IPS-NIHi7 (cell line): ENCODE measurements at regions not wholly inside any gene's neighbourhood (a gene's known extent, or its start where the extent isn't known, plus 50 kb on each side); places are given as distances from the start of the nearest gene placed in this dataset.

Source experiments
- DNase-seq: peaks from one replicate; pipeline ENCODE4 v3.0.0; 2012; ENCODE audit warnings: mixed read lengths; ENCODE audit errors: extremely low spot score

DNA sequence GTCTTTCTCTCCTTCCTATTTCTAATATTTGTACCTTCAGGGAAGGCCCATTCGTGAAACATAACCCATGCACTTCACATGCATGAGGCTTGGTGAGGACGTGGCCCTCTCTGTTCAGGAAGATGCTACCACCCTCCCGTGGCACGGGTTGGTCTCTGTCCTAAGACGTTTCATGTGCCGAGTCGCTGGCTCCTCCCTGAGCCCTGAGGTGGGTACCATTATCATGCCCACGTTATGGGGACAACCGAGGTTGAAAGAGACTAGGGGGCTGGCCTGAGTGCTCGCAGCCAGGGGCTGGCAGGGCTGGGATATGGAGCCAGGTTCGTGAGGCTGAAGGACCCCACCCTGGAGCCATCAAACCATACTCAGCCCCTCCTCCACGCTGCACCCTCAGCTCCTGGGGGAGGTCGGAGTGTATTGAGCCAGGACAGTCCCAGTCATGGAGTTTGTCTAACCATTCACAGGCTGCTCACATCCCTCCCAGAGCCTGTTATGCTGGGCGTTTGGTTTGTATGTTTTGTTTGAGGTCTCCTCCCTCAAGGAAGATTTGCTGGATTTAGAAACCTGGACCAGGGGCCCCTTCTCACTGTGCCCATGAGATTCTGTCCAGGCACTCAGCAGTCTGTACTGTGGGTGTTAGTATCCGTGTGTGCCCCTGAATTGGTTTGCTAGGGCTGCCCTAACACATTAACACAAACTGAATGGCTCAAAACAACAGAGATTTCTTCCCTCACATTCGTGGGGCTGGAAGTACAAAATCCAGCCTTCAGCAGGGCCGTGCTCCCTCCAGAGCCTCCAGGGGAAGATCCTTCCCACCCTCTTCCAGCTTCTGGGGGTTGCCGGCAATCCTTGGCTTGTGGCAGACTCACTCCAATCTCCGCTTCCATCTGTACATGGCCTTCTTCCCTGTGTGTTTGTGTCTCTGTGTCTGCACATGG lies 88.3 kb downstream of the ANKRD60 start:
- no peak for DNase-seq

DNA sequence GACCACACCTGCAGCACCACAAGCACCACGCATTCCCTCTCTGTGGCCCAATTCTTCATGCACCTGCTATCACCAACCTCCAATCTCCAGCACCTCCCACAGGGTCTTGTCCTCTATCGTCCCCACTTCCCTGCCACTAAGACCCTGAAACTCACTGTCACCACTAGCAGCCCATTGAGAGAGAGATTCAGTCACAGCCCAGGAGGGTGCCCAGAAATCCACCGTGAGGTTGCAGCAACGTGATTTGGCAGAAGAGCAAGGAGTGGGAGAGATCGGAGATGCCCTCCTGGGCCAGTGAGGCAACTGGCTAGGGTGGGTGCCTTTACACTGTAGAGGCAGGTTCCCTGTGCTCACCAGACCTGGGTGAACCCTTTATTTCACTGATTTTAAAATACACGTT lies 90.1 kb downstream of the ANKRD60 start:
- no peak for DNase-seq

DNA sequence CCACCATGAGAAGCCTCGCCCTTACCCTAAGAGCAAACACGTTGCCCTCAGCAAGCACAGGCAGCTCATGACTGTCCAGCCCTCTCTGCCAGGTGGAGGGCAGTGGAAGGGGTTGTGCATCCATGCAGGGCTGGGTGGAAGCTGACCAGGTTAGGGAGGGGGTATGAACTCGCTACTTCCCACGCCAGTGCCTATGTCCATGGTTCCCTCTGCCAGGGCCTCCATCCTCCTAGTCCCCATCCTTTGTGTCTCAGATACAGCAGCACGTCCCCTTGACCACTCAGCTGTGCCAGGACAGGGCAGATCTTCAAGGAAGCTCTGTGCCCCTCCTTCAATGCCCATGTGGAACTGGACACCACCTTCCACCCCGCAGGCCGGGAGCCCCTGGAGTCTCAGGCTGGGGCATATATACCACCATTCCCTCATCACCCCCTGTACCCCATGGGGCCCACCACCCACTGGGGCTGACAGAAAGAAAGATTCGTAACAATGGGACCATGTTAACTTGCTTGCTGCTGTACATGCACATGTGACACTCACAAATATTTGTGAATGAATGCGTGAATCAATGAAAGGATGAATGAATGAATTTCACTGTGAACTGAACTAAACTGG lies 90.7 kb downstream of the ANKRD60 start:
- DNase-seq = no peak

DNA sequence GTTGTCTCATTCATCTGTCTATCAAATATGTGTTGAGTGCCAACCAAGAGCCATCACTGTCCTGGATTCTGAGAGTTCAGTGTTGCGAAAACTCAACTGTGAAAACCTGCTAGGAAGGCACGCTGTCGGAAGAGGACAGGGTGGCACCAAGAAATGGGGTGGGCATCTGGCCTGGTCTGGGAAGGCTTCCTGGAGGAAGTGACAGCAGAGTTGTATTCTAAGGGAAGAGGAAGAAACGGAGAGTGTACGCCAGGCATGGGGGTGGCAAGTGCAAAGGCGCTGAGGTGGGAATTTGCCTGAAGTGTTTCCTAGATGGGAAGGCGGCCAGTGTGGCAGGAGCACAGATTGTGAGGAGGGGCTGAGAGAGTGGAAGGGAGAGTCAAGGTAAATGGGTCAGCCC lies 91.2 kb downstream of the ANKRD60 start:
- DNase-seq = no peak

DNA sequence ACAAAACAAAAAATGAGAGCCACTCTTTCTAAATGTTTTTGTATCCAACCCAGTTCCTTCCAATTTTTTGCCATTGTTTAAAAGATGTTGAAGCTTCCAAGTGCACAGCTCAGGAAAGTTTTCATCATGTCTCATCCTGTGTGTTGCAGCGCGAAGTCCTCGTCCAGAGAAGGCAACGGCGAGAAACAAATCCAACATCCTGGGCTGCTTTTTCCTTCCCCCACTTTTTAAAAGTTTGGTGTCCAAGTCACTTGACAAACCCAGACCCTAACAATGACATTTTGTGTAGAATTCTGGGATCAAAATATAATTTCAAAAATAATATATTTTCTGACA lies 92.3 kb downstream of the ANKRD60 start:
- DNase-seq = no peak

DNA sequence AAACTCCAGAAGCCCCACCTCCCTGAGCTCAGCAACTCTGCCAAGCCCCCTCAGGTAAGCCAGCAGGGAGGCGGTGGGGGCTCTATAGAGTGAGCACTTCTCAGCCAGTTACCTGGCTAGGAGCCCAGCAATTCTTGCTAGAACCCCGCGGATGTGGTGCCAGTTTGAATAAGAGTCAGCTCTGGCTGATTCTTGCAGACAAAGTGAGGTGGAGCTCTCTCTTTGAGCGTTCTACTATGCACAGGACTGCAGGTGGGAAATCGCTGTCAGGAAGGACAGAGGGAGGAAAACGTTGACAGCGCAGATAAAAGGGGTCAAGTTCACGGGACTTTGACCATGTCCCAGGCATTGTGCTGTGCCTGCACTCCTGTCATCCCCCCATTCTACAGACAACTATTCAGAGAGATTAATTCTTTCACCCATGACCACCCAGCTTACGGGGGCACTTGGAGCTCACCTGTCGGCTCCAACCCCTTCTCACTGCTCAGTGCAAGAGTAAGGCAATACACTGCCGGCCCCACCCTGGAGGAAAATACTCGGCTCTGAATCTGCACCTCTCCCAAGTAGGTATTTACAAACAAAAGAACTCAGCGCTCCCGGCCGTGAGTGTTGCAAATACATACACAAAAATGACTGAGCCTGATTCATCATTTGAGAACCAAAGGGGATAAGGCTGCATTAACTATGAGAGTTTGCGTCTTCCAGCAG lies 92.9 kb downstream of the ANKRD60 start:
- peak; percentile 27 for DNase-seq

DNA sequence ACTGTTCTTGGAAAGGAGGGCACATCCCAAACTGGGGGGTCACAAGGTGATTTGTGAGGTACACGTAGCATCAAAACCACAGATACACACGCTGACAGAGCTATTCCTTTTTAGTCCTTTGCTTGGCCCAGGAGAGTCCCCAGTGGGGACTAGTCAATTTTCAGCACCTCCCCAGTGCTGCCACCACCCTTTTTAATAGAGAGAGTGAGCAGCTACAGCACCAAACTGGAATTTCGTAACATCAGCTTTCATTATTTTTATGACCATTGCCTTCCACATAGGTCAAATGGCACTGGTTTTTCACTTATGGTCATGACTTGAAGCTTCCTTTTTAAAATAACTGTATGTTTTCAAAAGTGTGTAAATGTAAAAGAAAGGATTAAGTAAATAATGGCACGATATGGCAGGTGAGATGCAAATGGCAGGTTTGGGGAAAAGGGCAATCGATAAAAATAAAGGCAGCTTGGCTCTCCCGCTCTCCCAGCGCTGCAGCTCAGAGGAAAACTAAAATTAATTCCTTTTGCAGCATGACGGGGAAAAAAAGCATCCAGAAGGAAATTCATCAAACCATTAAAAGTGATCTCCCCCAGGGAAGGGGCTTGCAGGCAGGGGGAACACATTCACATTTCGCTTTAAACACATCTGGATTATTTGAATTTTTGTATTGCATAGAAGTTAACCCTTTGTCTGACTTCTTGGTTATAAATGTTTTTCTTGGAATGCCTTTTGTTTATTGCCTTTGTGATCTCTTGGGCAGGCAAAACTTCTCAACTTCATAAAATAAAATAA lies 95.2 kb downstream of the ANKRD60 start:
- peak; percentile 7 for DNase-seq

DNA sequence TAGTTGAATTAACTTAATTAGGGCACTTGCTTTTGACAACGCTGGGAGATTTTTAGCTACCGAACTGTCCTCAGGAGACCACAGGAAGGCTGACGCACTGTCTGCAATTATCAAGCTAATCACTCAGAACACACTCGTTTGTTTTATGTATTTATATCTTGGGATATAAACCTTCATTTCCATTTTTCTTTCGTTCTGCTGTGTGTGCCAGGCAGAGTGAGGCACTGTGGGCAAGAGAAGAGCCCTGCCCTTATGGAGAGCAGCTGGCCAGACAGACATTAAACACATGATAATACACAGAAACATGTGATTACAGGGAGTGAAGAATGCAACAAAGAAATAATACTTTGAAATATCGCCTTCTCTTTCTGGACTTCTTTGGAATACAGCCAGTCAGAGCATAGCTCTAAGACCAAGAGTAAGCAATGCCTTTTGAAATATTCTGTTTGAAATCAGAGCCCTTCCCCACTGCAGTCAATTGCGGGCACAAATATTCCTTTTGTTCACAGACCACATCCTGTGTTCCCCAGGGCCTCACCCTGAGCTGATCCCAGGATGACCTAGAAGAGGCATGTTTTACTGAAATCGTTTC lies 96.8 kb downstream of the ANKRD60 start:
- DNase-seq = no peak

DNA sequence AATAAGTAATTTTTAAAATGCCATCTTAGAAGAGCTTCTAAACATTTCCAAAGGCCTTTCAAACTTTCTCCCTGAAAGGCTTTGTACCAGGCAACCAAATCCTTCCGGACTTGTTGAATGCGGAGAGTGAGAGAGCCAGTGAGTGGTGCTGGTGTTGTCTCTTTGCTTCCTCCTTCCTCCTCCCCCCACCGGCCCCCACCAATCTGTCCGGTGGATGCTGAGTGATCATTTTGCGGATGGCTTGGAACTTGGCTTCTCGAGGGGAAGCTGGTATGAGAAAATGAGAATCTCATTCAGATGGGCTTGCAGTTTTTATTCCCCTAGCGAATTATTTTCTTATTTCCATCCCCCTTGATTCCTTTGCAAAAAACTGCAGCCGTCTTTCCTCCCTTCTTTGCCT lies 97.3 kb downstream of the ANKRD60 start:
- no peak for DNase-seq

DNA sequence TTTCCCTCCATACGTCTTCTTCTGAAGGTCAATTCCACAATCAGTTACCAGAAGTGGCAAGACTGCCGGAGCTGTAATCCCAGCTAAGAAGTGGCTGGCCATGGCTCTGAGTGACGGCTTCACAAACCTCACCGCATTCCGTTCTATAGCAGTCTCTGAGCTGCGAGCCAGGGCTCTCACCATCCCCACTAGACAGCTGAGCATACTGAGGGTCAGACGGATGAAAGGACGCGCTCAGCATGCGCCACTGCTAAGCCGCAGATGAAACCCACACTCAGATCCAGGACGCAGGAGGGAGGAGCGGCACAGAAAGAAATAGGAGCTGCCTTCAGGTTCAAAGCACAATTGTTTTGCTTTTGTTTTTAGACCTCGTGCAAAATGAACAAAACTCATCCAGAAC lies 97.9 kb downstream of the ANKRD60 start:
- DNase-seq = no peak

DNA sequence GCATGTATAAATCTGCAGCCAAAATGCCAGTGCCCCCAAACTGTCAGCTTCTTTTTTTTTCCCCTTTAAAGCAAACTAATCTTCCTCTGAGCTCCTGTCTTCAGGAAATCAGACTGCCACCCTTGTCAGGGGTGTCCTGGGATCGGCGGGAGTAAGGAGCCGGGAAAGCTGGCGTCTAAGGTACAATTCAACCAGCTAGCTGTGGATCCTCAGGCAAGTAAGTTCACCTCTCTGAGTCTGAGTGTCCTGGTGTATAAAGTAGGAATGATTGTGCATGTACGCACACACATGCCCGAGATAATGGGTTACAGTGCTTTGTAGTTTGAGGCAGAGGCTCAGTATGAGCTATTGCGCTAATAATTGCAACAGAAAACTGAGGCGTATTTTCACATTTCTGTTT lies 98.3 kb downstream of the ANKRD60 start:
- DNase-seq = no peak

DNA sequence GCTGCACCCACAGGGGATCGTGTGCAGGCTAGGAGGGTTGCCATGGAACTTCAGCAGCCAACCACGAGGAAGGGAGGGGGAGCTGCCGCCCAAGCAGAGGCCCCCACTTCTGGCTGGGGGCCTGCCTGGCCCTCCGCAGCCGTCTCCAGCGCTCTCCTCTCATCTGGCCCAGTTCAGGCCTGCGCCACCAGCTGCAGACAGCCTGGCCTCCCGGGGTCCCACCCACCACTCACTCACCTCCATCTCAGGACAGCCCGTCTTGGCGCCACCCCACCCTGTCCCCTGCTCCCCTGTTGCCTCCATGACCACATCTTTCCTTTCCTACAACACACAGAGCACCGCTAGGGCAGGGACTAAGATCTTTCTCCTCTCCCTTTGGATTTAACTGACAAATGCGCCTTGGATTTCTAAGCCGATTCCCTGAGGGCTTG lies 98.7 kb downstream of the ANKRD60 start:
- no peak for DNase-seq

DNA sequence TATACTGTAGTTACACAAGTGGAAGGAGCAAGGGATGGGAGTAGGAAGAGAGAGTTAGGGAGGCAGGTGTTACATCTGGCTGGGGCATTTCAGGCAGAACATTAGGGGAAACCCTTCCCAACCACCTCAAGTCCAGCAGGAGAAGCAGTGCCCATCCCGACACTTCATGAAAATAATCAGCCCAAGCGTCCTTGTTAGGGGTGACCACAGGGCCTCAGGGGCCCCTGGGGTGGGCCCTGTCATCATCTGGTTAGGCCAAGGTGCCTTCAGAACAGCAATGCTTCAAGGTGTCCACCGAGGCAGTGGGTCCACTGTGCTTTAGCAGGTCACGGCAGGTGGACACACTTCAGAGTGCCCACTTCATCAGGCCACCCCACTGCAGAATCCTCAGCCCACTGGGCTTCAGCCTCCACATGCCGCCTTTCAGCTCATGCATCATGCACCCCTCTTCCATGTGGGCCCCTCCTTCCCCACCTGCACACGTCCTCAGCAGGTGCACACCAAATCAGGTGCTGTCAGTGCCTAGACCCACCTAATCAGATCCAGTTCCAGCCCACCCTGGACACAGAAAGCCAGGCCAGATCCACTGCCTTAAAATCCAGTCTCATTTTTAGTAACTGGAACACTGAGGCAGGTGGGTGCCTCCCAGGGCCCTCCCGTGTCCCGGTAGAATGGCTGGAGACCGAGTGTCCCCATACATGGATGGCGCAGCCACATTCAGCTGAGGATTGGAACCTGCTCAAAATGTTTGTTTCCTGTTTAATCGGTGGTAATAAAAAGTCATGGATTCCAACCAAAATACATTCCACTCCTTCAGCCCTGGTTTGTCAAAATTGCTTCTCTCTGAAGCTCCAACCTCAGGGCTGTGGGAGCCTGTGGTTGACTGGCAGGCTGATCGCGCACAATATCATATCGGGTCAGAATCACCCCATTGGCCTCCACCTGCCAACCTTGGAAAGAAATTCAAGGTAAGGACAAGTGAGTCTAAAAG lies 99.5 kb downstream of the ANKRD60 start:
- no peak for DNase-seq

DNA sequence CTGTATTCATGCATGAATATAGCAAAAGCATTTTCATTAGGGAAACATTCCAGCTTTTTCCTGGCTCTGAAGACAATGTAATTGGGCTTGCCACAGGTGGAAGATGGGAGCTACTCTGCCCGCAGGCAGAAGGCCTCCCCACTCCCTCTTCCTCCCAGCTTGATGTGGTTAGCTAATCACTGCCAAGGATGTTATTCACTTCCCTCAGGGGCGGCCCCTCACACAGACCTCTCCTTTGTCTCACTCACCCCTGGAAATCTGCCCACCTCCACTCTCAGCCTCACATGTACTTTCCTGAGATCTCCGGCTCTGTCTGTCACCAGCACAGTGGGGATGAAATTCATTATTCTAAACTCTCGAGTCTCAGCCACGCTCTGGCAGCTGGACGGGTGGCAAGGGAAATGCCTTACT lies 100.7 kb downstream of the ANKRD60 start:
- DNase-seq = no peak

DNA sequence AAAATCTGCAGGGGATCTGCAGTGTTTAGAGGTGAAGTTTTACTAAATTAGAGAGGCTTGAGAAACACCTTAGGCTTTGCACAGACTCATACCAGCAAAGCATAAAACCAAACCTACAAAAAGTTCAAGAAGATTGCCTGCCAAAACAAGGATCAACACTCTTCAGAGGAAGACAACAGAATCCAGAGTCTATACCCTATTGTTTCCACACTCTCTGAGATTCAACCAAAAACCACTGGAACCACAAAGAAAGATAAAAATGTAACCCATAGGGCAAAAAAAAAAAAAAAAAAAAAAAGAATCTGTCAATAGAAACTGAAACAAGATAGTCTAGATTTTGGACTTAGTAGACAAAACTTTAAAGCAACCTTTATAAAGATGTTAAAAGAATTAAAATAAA lies 102.7 kb downstream of the ANKRD60 start:
- no peak for DNase-seq

DNA sequence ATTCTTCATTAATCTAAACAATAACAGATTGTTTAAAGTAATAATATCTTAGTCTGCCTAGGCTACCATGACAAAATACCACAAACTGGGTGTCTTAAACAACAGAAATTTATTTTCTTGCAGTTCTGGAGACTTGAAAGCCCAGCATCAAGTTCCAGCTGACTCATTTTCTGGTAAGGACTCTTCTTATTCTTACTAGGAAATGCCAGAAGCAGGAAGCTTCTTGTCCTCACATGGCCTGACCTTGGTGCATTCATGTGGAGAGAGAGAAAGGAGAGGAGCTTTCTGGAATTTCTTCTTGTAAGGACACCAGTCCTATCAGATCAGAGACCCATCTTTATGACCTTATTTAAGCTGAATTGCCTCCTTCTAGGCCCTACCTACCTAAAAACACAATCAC lies 110.5 kb downstream of the ANKRD60 start:
- DNase-seq = no peak

DNA sequence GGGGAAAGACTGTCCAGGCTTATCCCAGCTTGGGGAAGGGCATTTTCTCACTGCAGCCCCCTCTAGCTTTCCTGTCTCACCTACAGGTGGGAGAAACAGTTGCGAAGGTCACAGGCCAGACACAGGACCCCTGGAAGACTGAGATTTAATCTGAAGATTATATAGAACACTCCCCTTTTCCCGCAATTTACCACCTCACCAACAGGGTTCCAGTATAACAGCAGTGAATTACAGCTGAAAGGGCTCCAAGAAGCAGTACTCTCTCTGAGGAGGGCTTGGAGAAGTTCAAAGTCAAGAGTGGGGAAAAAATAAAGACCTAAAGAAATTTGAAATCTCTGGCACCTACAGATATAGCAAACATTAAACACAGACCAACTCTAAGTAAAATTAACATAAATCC lies 111.9 kb downstream of the ANKRD60 start:
- DNase-seq = no peak

DNA sequence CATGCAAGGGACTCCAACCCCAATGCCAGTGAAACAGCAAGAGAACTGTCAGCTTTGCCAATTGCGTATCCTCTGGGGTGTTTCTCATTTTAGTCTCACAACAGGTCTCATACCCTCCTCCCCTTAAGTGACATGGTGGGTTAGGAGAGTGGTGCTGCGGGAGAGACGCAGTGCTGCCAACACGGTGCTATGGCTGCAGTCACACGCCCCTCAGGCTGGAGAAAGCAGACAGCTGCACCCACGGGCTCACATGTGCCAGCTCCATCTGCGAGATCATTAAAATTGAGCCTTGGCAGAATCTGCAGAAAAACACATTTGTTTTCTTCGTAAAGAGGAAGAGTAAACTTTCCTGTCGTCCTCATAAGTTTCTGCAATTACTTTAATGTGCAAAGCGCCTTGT lies 114.7 kb downstream of the ANKRD60 start:
- DNase-seq = no peak

DNA sequence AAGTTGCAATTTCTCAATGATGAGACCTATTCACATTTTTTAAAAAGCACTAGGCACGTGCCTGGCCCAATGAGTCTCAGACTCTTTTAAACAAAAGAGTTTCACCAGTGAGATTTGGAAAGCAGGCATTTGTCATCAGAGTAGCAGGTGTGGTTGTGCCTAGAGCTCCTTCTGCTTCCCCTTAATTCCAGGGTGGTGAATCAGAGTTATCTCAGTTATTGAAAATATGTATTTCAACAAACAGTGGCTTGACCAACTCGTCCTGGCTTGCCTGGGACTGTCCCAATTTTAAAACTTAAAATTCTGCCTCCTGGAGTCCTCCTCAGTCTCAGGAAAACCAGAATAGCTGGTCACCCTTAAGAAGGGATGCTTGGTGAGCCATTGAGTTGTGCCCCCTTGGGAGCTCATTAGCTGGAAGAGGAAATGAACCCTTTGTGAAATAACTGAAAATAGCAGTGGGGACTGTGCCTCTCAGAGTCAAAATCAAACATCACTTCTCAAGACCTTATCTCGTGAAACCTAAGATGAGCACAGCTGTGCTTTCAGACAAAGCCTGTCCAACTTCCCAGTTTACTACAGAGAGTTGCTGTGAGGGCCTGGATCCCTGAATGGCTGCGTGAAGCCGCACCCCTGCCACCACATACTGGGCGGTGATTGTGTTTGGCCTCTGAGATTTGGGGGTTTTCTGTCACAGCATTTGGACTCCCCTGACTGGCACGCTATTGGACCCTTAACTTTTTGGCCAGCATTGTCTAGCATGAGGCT lies 116.3 kb downstream of the ANKRD60 start:
- no peak for DNase-seq
